Gastrocnemius medialis (tissue), 4 donors: ENCODE measurements at regions not wholly inside any gene's neighbourhood (a gene's known extent, or its start where the extent isn't known, plus 50 kb on each side); places are given as distances from the start of the nearest gene placed in this dataset.

ENCODE experiments used
- ATAC-seq, 2 donors: fragments of 150-250 bp; one replicate each; pipeline ENCODE4 v1.9.1; 2016
- DNase-seq, 2 donors: peaks; one replicate each; pipeline ENCODE4 v3.0.0-alpha.2; 2019
- H3K27ac ChIP-seq, 4 donors: fragments of 200-600 bp; sonication (generic); 1 replicate in 1 of 4; 2 replicates in 3 of 4; pipeline ENCODE4 v1.5.1; 2016 to 2018; ENCODE audit warnings: mild to moderate bottlenecking in 2 of 4, moderate library complexity in 1 of 4
- H3K27me3 ChIP-seq, 3 donors: fragments of 200-600 bp; sonication (generic) in 2 of 3; 1 replicate in 1 of 3; 2 replicates in 2 of 3; pipeline versions ENCODE4 v1.5.1 to v1.6.0; 2016 to 2019; ENCODE audit warnings: mild to moderate bottlenecking in 1 of 3, moderate library complexity in 1 of 3
- H3K36me3 ChIP-seq, 2 donors: fragments of 200-600 bp; sonication (generic) in 1 of 2; one replicate each; pipeline ENCODE4 v1.5.1; 2017 to 2018
- H3K4me1 ChIP-seq, 2 donors: fragments of 200-600 bp; sonication (generic) in 1 of 2; one replicate each; pipeline ENCODE4 v1.5.1; 2016 to 2017; ENCODE audit warnings: mild to moderate bottlenecking in 2 of 2
- H3K4me3 ChIP-seq, 4 donors: fragments of 200-600 bp; sonication (generic) in 3 of 4; 1 replicate in 1 of 4; 2 replicates in 3 of 4; pipeline ENCODE4 v1.5.1; 2016 to 2019; ENCODE audit warnings: mild to moderate bottlenecking in 2 of 4
- H3K9me3 ChIP-seq, 3 donors: fragments of 200-600 bp; sonication (generic) in 2 of 3; 1 replicate in 1 of 3; 2 replicates in 2 of 3; pipeline ENCODE4 v1.5.1; 2016 to 2019
- POLR2A ChIP-seq, 2 donors: fragments of 450-650 bp; IDR thresholded peaks; one replicate each; pipeline ENCODE4 v1.6.1; 2017; ENCODE audit warnings: antibody characterized with exemption in 2 of 2, mild to moderate bottlenecking in 2 of 2, moderate library complexity in 2 of 2
- in situ Hi-C, 4 donors: fragments of 200-750 bp; cut with MboI; loops; one replicate each; pipeline versions ENCODE4 v1.15.0 to v1.8.0; 2017; ENCODE audit warnings: low sequenced_read_pairs in 4 of 4
- intact Hi-C: fragments of 100-400 bp; cut with DNase I; formaldehyde crosslinking; loops from one replicate; pipeline ENCODE4 v1.15.1; 2023; ENCODE audit warnings: low total_unique reads
- TF ChIP-seq, protein P1 (sequence below), 5 experiments: fragments of 450-650 bp in 3 of 5; fragments of 200-600 bp in 2 of 5; sonication (generic) in 2 of 5; IDR thresholded peaks in 4 of 5; conservative IDR thresholded peaks in 1 of 5; 1 replicate in 4 of 5; 2 replicates in 1 of 5; pipeline ENCODE4 v1.5.1; 2016 to 2019; ENCODE audit warnings: antibody characterized with exemption in 5 of 5, mild to moderate bottlenecking in 3 of 5, moderate library complexity in 3 of 5

DNA sequence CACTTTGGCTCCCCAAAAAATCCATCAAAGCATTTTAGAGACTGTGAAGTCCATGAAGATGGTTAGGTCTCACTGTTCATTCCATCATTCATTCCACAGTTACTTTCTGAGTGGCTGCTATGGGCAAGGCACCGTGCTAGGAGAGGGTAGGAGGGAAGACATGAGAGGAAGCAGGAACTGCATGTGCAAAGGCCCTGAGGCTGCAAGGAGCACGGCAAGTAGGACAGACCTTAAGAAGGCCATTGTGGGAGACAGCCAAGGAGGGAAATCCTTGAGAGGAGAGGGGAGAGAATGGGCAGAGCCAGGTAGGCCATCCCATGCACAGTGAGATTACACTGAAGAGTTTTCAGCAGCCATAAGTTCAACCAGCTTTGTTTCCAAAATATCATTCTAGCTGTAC is 196.2 kb upstream of the DYNLRB2 start:
- Histone ChIP-seq H3K27me3 (no peaks in the 10 kb centered on the region), H3K36me3 (no peaks in the 10 kb centered on the region), H3K9me3 (no peaks in the 10 kb centered on the region), H3K4me1 (no peaks in the 10 kb centered on the region), H3K4me3 (no peak overlapping the region), H3K27ac (no peak overlapping the region)
- TF ChIP-seq POLR2A (IDR thresholded peaks at IDR 0.05), result no peak
- TF ChIP-seq, protein P1, sequence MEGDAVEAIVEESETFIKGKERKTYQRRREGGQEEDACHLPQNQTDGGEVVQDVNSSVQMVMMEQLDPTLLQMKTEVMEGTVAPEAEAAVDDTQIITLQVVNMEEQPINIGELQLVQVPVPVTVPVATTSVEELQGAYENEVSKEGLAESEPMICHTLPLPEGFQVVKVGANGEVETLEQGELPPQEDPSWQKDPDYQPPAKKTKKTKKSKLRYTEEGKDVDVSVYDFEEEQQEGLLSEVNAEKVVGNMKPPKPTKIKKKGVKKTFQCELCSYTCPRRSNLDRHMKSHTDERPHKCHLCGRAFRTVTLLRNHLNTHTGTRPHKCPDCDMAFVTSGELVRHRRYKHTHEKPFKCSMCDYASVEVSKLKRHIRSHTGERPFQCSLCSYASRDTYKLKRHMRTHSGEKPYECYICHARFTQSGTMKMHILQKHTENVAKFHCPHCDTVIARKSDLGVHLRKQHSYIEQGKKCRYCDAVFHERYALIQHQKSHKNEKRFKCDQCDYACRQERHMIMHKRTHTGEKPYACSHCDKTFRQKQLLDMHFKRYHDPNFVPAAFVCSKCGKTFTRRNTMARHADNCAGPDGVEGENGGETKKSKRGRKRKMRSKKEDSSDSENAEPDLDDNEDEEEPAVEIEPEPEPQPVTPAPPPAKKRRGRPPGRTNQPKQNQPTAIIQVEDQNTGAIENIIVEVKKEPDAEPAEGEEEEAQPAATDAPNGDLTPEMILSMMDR (IDR thresholded peaks at IDR 0.05 in 4 of 5, conservative IDR thresholded peaks at IDR 0.05 in 1 of 5), result no peak
- in situ Hi-C loops, result no loop called here
- DNase-seq (no peak), ATAC-seq (no peak)
- intact Hi-C loops, result no loop called here

DNA sequence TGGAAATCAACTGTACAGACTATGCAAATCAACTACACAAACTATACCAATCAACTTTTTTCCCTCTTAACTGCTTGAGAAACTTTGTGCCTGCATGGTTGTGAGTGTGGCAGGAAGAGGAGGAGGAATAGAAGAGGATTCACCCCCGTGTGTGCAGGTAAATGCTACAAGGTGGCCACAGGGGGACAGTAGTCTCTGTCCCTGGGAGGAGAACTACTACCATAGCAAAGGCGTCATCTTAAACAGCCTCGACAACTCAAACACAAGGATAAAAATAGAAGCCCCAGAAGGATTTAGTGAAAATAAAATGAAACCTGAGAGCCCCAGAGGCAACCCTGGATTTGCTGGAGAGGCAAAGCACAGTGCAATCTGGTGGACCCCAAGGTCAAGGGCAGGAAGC is 199.5 kb upstream of the DYNLRB2 start:
- in situ Hi-C loops, result no loop called here
- DNase-seq, result no peak
- TF ChIP-seq, protein P1 (IDR thresholded peaks at IDR 0.05 in 4 of 5, conservative IDR thresholded peaks at IDR 0.05 in 1 of 5), result no peak
- no peak for TF ChIP-seq POLR2A (IDR thresholded peaks at IDR 0.05)

DNA sequence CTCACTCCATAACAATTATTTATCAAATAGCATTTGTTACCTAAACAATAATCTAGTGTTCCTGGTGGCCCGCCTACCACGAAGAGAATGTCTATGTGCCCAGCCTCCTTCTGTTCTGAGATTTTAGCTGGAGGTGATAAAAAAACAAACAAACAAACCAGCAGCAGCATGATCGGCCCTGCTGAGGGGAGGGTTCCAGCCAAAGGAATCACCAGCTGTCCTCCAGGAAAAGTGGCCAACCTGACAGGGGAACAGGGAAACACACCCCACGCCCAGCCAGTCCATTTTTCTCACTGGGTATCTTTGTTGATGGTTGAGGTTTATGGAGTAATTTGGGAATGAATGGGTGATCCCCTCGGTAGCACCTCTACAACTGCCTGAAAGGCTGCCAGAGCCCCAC is 203.0 kb upstream of the DYNLRB2 start:
- H3K4me3 ChIP-seq, result no peak overlapping the region
- H3K4me1 ChIP-seq, result no peaks in the 10 kb centered on the region
- in situ Hi-C loops (no loop called here), intact Hi-C loops (no loop called here)
- no peaks in the 10 kb centered on the region for H3K27me3 ChIP-seq
- no peaks in the 10 kb centered on the region for H3K36me3 ChIP-seq
- ATAC-seq, result no peak
- TF ChIP-seq, protein P1 (IDR thresholded peaks at IDR 0.05 in 4 of 5, conservative IDR thresholded peaks at IDR 0.05 in 1 of 5), result no peak
- TF ChIP-seq POLR2A (IDR thresholded peaks at IDR 0.05), result no peak
- no peak overlapping the region for H3K27ac ChIP-seq
- no peak for DNase-seq
- H3K9me3 ChIP-seq, result no peaks in the 10 kb centered on the region

More for the DNA sequence above, 199.5 kb upstream of the DYNLRB2 start:
- H3K27me3 ChIP-seq, result no peaks in the 10 kb centered on the region
- no peaks in the 10 kb centered on the region for H3K36me3 ChIP-seq
- no peak overlapping the region for H3K27ac ChIP-seq
- ATAC-seq, result no peak
- H3K4me1 ChIP-seq, result no peaks in the 10 kb centered on the region
- intact Hi-C loops, result no loop called here
- no peak overlapping the region for H3K4me3 ChIP-seq
- H3K9me3 ChIP-seq, result no peaks in the 10 kb centered on the region

DNA sequence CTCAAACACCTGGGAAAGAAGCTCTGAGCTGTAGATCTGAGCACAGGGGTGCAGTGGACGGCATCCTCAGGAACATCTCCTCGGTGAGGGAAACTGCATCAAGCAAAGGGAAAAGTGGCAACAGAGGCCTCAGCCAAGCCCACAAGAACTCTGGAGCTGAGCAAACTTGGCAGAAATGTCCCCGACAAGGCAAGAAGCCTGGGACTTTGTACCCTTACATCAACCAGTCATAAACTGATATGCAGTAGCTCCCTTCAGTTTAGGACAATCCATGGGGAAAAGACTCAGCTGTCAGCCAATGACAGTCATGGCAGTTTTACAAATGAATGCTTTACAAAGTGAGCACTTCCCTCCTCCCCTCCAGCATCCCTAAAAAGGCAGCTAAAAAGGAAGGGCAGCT is 210.0 kb upstream of the DYNLRB2 start:
- TF ChIP-seq, protein P1 (IDR thresholded peaks at IDR 0.05 in 4 of 5, conservative IDR thresholded peaks at IDR 0.05 in 1 of 5), result no peak
- TF ChIP-seq POLR2A (IDR thresholded peaks at IDR 0.05), result no peak
- intact Hi-C loops (no loop called here), in situ Hi-C loops (no loop called here)
- H3K27me3 ChIP-seq, result no peaks in the 10 kb centered on the region
- ATAC-seq (no peak), DNase-seq (no peak)
- H3K36me3 ChIP-seq, result no peaks in the 10 kb centered on the region
- no peak overlapping the region for H3K27ac ChIP-seq
- no peak overlapping the region for H3K4me3 ChIP-seq
- H3K4me1 ChIP-seq, result no peaks in the 10 kb centered on the region
- no peaks in the 10 kb centered on the region for H3K9me3 ChIP-seq

DNA sequence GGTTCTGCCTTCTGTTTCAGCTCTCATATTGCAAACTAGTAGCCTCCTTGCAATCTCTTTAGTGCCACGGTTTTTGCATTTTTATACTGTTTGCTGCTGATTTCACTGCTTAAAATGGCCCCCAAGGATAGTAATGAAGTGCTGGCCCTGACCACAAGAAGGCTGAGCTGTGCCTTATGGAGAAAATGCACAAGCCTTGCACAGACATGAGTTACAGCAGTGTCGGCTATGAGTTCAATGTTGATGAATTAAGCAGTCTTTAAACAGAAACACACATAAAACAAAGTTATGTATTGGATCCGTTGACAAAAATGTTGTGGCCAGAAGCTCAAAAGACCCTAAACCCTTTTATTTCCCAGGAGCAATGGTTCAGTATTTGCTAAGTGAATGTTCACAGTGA is 210.6 kb upstream of the DYNLRB2 start:
- intact Hi-C loops, result no loop called here

More for the DNA sequence above, 210.6 kb upstream of the DYNLRB2 start:
- ATAC-seq, result no peak
- H3K27me3 ChIP-seq, result no peaks in the 10 kb centered on the region
- H3K36me3 ChIP-seq, result no peaks in the 10 kb centered on the region
- no peaks in the 10 kb centered on the region for H3K4me1 ChIP-seq
- in situ Hi-C loops, result no loop called here
- H3K4me3 ChIP-seq, result no peak overlapping the region
- no peak for TF ChIP-seq POLR2A (IDR thresholded peaks at IDR 0.05)
- TF ChIP-seq, protein P1 (IDR thresholded peaks at IDR 0.05 in 4 of 5, conservative IDR thresholded peaks at IDR 0.05 in 1 of 5), result no peak
- DNase-seq, result no peak
- no peaks in the 10 kb centered on the region for H3K9me3 ChIP-seq
- no peak overlapping the region for H3K27ac ChIP-seq
